ENCODE measurements at regions not wholly inside any gene's neighbourhood (a gene's known extent, or its start where the extent isn't known, plus 50 kb on each side); places are given as distances from the start of the nearest gene placed in this dataset.

DNA sequence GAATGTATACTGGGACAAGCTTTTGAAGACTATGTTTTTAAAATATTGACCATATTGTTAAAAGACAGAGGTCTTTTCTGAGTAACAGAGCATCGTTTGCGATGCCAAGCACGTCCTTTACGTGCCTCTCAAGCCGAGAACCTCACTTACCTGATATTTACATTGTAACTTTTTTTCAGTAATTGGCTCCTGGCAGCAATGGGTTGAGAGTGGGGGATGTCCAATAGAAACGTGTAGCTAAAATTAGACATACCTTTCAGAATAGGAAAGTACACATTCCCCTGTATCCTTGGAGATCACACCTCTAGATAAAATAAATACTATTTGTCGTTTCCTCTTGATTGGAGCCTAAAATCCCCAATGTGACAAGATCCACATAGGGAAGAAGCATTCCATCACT is 222.2 kb upstream of the RGS6 start:
- no peak for DNase-seq
- H3K4me3 Mint-ChIP-seq: no peak overlapping the region
- no peaks in the 10 kb centered on the region for H3K9me3 Mint-ChIP-seq
- H3K4me1 Mint-ChIP-seq (ENCODE audit: low read depth): peaks cover 15% of the 10 kb centered on the region
- ChIA-PET POLR2A (no interaction called here), CTCF (no interaction called here)
- H3K27ac Mint-ChIP-seq: no peak overlapping the region
- H3K36me3 Mint-ChIP-seq: peaks cover 29% of the 10 kb centered on the region
- H3K27me3 Mint-ChIP-seq: no peaks in the 10 kb centered on the region
- intact Hi-C loops (cut with micrococcal nuclease): no loop called here

- ChIA-PET CTCF (no interaction called here), POLR2A (no interaction called here)
- peak; percentile 22 for DNase-seq
- no peaks in the 10 kb centered on the region for H3K9me3 Mint-ChIP-seq
- peaks cover 15% of the 10 kb centered on the region for H3K4me1 Mint-ChIP-seq (ENCODE audit: low read depth)
- no peak overlapping the region for H3K27ac Mint-ChIP-seq
- H3K27me3 Mint-ChIP-seq: no peaks in the 10 kb centered on the region
- H3K36me3 Mint-ChIP-seq: peaks cover 27% of the 10 kb centered on the region
- intact Hi-C loops (cut with micrococcal nuclease): no loop called here
- no peak overlapping the region for H3K4me3 Mint-ChIP-seq
Measured at GRCh38 chr14:71711125-71711524, 221.1 kb upstream of the RGS6 start.

DNA sequence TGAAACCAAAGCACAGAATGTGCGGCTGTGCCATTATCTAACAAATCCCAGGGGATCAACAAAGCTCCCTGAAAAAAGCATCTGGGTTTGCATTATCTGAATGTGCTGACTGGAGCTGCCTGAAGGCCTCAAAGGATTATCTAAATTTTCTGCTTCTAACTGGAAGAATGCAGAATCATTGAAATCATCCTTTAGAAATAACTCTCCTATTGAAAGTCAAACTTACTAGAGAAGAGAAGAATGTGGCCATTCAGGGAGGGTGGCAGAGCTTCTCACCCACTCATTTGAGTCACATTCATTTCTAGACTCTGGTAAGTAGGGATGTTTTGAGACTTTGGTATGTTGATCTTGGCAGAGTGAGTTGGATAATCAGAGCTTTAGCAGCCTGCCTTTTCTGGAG is 220.6 kb upstream of the RGS6 start:
- Mint-ChIP-seq H3K36me3 (peaks cover 26% of the 10 kb centered on the region), H3K27me3 (no peaks in the 10 kb centered on the region), H3K9me3 (no peaks in the 10 kb centered on the region), H3K4me3 (no peak overlapping the region), H3K4me1 (ENCODE audit: low read depth) (peaks cover 15% of the 10 kb centered on the region), H3K27ac (no peak overlapping the region)
- no peak for DNase-seq
- CTCF ChIA-PET: interaction anchor here (1.6 kb wide), 1 partner anchor 41 kb away, joined by 9 read pairs; no protein-coding TSS in a partner anchor
- intact Hi-C loops (cut with micrococcal nuclease): no loop called here
- POLR2A ChIA-PET: no interaction called here

GRCh38 chr14:71712478-71712877 is 219.8 kb upstream of the RGS6 start:
- H3K27me3 Mint-ChIP-seq: no peaks in the 10 kb centered on the region
- H3K4me1 Mint-ChIP-seq (ENCODE audit: low read depth): peaks cover 15% of the 10 kb centered on the region
- intact Hi-C loops (cut with micrococcal nuclease): no loop called here
- DNase-seq: no peak
- POLR2A ChIA-PET: no interaction called here
- H3K36me3 Mint-ChIP-seq: peaks cover 28% of the 10 kb centered on the region
- no peak overlapping the region for H3K4me3 Mint-ChIP-seq
- CTCF ChIA-PET: interaction anchor here (1.6 kb wide), 1 partner anchor 40 kb away, joined by 9 read pairs; no protein-coding TSS in a partner anchor
- H3K27ac Mint-ChIP-seq: no peak overlapping the region
- no peaks in the 10 kb centered on the region for H3K9me3 Mint-ChIP-seq

DNA sequence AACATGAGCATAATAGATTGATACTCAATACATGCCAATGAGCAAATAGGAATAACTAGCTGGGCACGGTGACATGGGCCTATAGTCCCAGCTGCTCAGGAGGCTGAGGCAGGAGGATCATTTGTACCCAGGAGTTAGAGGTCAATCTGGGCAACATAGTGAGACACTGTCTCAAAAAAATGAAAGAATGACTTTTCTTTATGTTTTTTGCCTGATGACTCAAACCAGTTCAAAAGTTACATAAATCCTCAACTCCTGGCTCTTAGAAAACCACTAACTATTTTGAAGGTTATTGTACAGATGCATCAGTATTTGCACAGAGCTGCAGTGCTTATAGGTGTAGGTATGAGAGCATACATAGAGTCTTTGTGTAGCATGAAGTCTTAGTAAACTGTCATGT is 219.2 kb upstream of the RGS6 start:
- ChIA-PET POLR2A (no interaction called here), CTCF (interaction anchor here (1.6 kb wide), 1 partner anchor 40 kb away, joined by 9 read pairs; no protein-coding TSS in a partner anchor)
- intact Hi-C loops (cut with micrococcal nuclease): no loop called here
- Mint-ChIP-seq H3K4me3 (no peak overlapping the region), H3K9me3 (no peaks in the 10 kb centered on the region), H3K4me1 (ENCODE audit: low read depth) (peaks cover 15% of the 10 kb centered on the region), H3K27ac (no peak overlapping the region), H3K36me3 (peaks cover 28% of the 10 kb centered on the region), H3K27me3 (no peaks in the 10 kb centered on the region)
- no peak for DNase-seq

- DNase-seq: no peak
- Mint-ChIP-seq H3K36me3 (peaks cover 28% of the 10 kb centered on the region), H3K9me3 (no peaks in the 10 kb centered on the region), H3K27me3 (no peaks in the 10 kb centered on the region), H3K27ac (no peak overlapping the region), H3K4me1 (ENCODE audit: low read depth) (peaks cover 15% of the 10 kb centered on the region), H3K4me3 (no peak overlapping the region)
- ChIA-PET CTCF (no interaction called here), POLR2A (no interaction called here)
- intact Hi-C loops (cut with micrococcal nuclease): no loop called here
Measured at GRCh38 chr14:71713451-71713850, 218.8 kb upstream of the RGS6 start.

- intact Hi-C loops (cut with micrococcal nuclease): no loop called here
Measured at GRCh38 chr14:71714225-71714624, 218.0 kb upstream of the RGS6 start.

GRCh38 chr14:71716041-71716772 is 216.0 kb upstream of the RGS6 start:
- no peak overlapping the region for H3K4me3 Mint-ChIP-seq
- no peak overlapping the region for H3K27ac Mint-ChIP-seq
- no peak for DNase-seq
- no peaks in the 10 kb centered on the region for H3K27me3 Mint-ChIP-seq
- intact Hi-C loops (cut with micrococcal nuclease): no loop called here
- no peaks in the 10 kb centered on the region for H3K9me3 Mint-ChIP-seq
- CTCF ChIA-PET: interaction anchor here (0.7 kb wide), 1 partner anchor 613 kb away, joined by 3 read pairs; no protein-coding TSS in a partner anchor
- POLR2A ChIA-PET: no interaction called here
- peaks cover 13% of the 10 kb centered on the region for H3K36me3 Mint-ChIP-seq
- H3K4me1 Mint-ChIP-seq (ENCODE audit: low read depth): peaks cover 10% of the 10 kb centered on the region

More at GRCh38 chr14:71714225-71714624, 218.0 kb upstream of the RGS6 start:
- no peaks in the 10 kb centered on the region for H3K27me3 Mint-ChIP-seq
- no peaks in the 10 kb centered on the region for H3K9me3 Mint-ChIP-seq
- ChIA-PET POLR2A (no interaction called here), CTCF (interaction anchor here (0.6 kb wide), 1 partner anchor 39 kb away, joined by 3 read pairs; no protein-coding TSS in a partner anchor)
- H3K4me3 Mint-ChIP-seq: no peak overlapping the region
- peaks cover 25% of the 10 kb centered on the region for H3K36me3 Mint-ChIP-seq
- H3K4me1 Mint-ChIP-seq (ENCODE audit: low read depth): peaks cover 15% of the 10 kb centered on the region
- H3K27ac Mint-ChIP-seq: no peak overlapping the region
- no peak for DNase-seq

GRCh38 chr14:71720978-71721624 is 211.1 kb upstream of the RGS6 start:
- intact Hi-C loops (cut with micrococcal nuclease): no loop called here
- no peak overlapping the region for H3K4me3 Mint-ChIP-seq
- no peaks in the 10 kb centered on the region for H3K27me3 Mint-ChIP-seq
- peak; percentile 42 for DNase-seq
- no peaks in the 10 kb centered on the region for H3K9me3 Mint-ChIP-seq
- H3K4me1 Mint-ChIP-seq (ENCODE audit: low read depth): peaks cover 3% of the 10 kb centered on the region
- ChIA-PET CTCF (no interaction called here), POLR2A (no interaction called here)
- H3K27ac Mint-ChIP-seq: no peak overlapping the region
- peaks cover 23% of the 10 kb centered on the region for H3K36me3 Mint-ChIP-seq

DNA sequence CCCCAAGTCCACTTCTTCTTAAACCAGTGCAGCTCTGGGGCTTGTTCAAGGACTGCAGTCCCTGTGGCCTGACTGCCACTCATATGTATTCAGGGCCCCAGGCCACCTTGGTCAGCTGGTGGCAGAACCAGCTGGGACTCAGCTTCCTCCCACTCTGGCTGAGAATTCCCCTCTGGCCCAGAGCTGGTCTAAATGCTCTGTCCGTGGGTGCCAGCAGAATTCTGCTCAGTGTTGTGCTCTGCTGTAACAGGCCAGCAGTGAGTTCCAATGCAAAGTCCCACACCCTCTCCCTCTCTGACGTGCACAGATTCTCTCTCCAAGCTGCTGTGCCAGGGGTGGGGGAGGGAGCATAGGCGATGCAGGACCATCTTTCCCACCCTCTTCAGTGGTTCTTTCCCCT is 210.4 kb upstream of the RGS6 start:
- H3K9me3 Mint-ChIP-seq: no peaks in the 10 kb centered on the region
- H3K36me3 Mint-ChIP-seq: peaks cover 22% of the 10 kb centered on the region
- intact Hi-C loops (cut with micrococcal nuclease): no loop called here
- ChIA-PET CTCF (no interaction called here), POLR2A (no interaction called here)
- DNase-seq: no peak
- no peak overlapping the region for H3K4me3 Mint-ChIP-seq
- H3K4me1 Mint-ChIP-seq (ENCODE audit: low read depth): peaks cover 3% of the 10 kb centered on the region
- no peak overlapping the region for H3K27ac Mint-ChIP-seq
- H3K27me3 Mint-ChIP-seq: no peaks in the 10 kb centered on the region

GRCh38 chr14:71722885-71723284 is 209.3 kb upstream of the RGS6 start:
- no peak overlapping the region for H3K4me3 Mint-ChIP-seq
- intact Hi-C loops (cut with micrococcal nuclease): no loop called here
- no peak overlapping the region for H3K27ac Mint-ChIP-seq
- DNase-seq: no peak
- POLR2A ChIA-PET: no interaction called here
- H3K4me1 Mint-ChIP-seq (ENCODE audit: low read depth): peaks cover 3% of the 10 kb centered on the region
- peaks cover 23% of the 10 kb centered on the region for H3K36me3 Mint-ChIP-seq
- H3K9me3 Mint-ChIP-seq: no peaks in the 10 kb centered on the region
- CTCF ChIA-PET: interaction anchor here (1.0 kb wide), 1 partner anchor 580 kb away, joined by 3 read pairs; no protein-coding TSS in a partner anchor
- H3K27me3 Mint-ChIP-seq: no peaks in the 10 kb centered on the region

DNA sequence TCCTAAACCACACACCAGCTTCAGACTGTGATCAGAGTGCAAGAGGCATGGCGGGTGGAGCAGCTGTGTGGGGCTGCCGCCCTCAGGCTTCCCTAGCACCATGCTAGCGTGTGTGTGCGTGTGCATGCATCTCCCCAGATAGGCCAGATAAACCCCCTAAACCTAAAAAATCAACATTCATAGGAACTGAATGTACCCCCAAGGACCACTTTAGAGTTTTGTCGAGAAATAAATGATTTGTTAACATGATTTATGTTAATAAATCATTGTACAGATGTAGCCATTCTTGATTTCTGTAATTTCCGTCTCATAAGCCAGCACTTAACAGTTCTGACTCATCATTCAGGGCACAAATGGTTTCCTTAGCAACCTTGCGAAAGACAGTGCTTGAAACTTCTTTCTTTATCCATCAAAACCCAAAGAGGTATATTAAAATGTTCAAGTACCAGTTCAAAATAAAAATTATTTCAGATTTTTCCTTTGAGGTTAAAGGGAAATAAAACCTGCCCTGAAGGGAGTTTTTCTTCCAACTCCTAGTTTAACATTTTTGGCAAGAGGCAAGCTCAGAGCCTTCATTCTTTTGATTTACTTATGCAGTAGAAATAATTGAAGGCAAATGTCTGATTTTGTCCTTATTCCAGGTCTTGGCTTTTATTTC is 206.2 kb upstream of the RGS6 start:
- peaks cover 3% of the 10 kb centered on the region for H3K4me1 Mint-ChIP-seq (ENCODE audit: low read depth)
- no peak for DNase-seq
- no peak overlapping the region for H3K4me3 Mint-ChIP-seq
- no peaks in the 10 kb centered on the region for H3K9me3 Mint-ChIP-seq
- H3K36me3 Mint-ChIP-seq: peaks cover 32% of the 10 kb centered on the region
- H3K27ac Mint-ChIP-seq: no peak overlapping the region
- no peaks in the 10 kb centered on the region for H3K27me3 Mint-ChIP-seq
- intact Hi-C loops (cut with micrococcal nuclease): no loop called here
- ChIA-PET POLR2A (no interaction called here), CTCF (interaction anchor here (1.7 to 1.9 kb wide), 2 partner anchors 27 to 588 kb away, joined by 3 to 7 read pairs; no protein-coding TSS in a partner anchor)

All from activated CD4-positive, alpha-beta memory T cell treated with anti-CD3 and anti-CD28 coated beads for 36 hours (primary cell).